NCI-H1417 (cell line): ENCODE measurements at regions not wholly inside any gene's neighbourhood (a gene's known extent, or its start where the extent isn't known, plus 50 kb on each side); places are given as distances from the start of the nearest gene placed in this dataset.

Experiments
- DNase-seq, 3 experiments: peaks; one replicate each; lab custom pipeline; 2025; lab: John Stamatoyannopoulos, UW

GRCh38 chr1:5340560-5341130 lies 651.6 kb downstream of the NPHP4 start:
- DNase-seq, result no peak

DNA sequence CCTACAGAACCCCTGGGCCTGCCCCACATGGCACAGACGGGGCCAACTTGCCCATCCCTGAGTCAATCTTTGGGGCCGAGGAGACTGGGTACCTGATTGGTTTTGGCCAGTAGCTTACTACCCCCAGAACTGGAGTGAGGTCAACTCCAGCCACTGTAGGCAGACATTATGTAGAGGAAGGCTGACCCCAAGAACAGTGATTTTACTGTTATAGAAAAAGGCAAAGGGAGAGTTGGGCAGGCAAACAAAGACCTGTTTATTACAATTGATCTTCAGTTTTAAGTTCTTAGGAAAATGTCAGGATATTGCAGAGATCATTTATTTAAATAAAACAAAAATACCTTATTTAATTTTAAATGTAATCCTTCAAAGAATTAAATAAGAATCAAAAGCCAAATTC lies 653.8 kb downstream of the NPHP4 start:
- DNase-seq, result no peak

DNA sequence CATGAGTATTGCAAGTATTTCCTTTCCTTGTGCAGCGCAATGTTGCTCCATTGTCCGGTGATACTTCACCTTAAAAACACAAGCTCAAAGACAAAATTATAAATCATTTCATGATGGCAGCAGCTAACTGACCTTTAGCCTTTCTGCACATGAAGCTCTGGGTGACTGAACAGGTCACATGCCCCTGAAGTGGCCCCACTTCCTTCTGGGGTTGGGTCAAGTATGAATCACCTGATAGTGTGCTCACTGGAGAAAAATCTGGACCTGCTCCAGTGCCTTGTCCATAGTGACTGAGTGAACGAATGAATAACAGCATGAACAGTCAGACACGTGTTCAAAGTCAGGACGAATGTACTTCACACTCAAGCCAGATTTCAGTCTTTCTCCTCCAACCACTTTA lies 658.9 kb downstream of the NPHP4 start:
- no peak for DNase-seq

DNA sequence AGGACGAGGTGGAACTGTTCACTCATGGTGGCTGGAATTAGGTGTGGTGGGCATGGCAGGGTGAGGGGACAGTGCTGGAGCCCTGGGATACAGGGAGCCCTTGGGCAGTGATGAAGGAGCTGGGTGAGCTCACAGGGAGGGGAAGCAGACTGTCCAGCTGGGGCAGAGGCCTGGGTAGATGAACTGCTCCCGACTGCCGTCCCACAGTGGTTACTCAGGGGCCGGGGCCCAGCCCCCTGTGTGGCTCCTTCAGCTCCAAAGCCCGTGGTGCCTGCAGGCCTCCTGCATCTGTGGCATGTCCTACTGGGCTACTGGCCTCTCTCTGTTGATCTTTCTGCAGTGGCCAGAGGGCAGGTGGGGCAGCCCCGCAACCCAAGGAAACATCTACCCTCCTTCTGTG lies 661.1 kb downstream of the NPHP4 start:
- DNase-seq, result no peak

DNA sequence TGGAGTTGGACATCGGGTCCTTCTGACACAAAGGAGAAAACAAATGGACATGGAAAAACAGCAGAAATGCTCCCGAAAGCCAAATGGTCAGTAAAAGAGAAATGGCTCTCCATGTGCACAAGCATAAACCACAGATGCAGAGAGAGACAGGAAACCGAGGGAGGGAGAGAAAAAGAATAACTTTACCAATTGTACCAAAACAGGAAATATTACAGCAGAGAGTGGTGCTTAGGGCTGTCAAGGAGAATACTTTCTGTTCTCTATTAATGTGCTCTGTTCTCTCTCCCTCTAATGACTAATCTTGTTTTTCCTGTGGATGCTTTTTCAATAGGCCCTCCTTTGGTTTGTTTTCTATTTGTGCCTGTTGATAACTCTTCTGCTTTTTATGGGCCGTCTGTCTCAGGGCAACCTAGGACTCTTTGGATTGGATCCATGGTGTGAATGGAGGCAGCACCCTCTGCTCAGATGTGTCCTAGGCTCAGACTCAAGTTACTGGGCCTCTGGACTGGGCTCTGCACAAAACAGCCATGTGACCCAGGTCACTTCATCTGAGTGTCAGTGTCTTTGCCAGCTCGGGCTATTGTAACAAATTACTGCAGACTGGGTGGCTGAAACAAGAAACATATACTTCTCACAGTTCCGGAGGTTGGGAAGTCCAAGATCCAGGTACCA lies 663.0 kb downstream of the NPHP4 start:
- DNase-seq, result no peak

- DNase-seq, result no peak
Observed at GRCh38 chr1:5324883-5325282, 667.3 kb downstream of the NPHP4 start.

DNA sequence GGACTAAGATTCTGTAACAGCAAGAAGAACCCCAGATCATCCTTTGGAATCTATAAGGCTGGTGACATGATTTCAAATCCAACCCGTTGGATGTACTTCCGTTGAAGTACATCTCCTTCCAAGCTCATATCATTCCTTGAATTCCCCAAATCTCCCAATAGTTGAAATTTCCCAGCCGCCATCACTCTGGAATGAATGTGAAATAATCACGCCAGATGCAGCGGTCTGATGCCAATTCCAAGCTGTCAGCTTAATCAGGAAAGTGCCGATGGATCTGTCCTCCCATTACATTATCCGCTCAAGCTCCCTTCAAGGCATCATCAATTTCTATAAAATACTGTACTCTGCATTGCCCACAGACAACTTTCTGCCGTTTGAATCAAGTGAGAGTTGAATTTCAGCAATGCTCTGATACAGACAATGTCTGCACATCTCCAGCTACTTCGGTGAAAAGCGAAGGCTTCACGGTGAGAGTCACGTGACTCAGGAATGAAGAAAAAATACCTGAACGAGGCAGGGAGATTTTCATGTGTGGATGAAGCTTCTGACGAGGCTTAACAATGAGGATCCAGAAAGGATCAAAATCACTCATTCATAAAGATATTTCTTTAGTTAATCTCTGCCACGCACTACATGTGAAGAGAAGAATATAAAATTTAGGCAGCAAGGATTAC lies 663.9 kb downstream of the AJAP1 start:
- DNase-seq, result no peak

GRCh38 chr1:5317391-5317790 lies 663.0 kb downstream of the AJAP1 start:
- no peak for DNase-seq

DNA sequence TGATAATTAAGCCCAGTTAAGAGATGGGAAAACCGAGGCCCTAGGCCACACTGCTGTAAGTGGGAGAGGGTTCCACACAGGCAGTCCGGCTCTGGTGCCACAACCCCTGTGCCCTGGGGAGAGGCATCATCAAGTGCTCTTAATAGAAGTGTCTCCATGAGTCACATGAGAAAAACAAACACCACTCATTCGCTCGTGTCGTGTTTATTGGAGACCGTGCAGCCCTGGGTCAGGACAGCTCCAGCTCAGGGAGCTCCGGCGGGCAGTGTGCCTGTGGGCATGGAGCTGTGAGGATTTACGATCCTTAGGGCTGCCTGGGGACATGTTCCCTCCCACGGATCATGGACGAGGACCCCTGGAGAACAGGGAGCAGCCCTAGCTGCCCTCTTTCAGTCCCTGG lies 658.5 kb downstream of the AJAP1 start:
- peak in 2 of 3 experiments; percentile 57 to 85 for DNase-seq

DNA sequence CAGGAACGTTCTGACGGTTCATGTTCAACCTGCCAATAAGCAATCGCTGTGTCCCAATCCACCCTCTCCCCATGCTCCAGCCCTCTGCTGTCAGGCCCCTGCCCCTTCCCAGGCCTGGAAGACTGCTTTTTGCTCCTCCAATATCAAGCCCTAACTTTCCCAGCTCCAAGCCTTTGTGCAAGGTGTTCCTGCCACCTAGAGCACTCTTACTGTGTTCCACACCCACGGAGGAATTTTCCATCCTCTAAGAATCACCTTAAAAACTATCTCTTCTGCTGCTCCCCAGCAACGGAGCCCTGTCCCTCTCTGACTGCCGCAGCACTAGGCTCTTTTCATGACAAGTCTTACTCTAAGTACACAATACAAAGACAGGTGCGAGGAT lies 657.9 kb downstream of the AJAP1 start:
- peak in 1 of 3 experiments; percentile 65 for DNase-seq

- DNase-seq, result peak; percentile 69 to 96 (median 75)
Observed at GRCh38 chr1:5311634-5312292, 657.4 kb downstream of the AJAP1 start.

DNA sequence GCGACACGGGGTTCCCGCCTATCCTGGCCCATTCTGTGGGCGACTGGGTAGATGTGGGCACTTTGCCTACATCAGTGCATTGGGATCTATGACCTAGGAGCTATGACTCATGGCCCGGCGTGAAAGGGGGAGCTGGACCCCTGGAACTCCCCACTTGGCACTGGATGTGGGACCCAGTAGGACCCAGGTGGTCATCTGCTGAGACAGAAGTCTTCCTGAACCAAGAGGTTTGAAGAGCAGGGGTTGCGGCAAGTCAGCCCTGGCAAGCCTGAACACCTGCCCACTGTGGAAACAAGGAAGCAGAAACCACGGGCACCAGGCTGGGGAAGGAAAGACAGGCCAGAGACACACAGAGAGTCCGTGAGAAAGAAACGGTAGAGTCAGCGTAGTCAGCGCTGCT lies 656.7 kb downstream of the AJAP1 start:
- DNase-seq, result no peak

DNA sequence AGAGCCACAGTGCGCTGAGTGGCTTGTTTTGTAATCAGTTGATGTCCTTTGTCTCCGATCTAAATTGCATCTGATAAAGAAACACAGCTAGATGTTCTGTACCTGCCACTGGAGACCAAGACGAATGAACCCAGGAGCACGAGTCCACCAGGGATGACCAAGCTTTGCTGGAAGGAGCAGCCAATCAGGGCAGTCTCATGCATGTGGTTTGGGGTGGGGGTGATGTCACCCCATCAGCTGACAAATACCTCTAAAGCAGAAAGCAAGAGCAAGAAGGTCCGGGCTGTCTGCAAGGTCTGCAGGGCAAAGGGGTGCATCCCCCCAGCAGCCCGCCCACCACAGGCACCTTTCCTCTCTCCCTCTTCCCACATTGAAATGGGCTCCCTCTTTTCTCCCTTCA lies 653.8 kb downstream of the AJAP1 start:
- no peak for DNase-seq

GRCh38 chr1:5304702-5305101 lies 650.3 kb downstream of the AJAP1 start:
- DNase-seq, result no peak

DNA sequence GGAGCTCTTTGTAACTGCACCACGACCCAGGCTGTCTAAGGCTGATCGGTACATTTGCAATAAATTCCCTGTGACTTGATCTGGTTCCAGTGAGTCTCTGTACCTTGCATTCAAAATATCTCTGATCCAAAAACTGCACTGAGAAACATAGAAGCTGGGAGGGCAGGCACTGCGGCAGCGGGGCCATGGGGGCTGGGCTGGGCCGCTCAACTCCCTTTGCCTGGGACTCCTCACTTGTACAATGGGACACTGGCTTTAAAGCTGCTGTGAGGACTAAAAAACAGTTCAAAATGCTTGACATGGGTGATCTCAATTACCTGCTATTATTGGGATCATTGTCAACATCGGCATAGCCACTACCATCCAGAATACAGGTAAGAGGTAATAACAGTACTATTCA lies 644.0 kb downstream of the AJAP1 start:
- no peak for DNase-seq

- DNase-seq, result no peak
Observed at GRCh38 chr1:5297886-5298239, 643.5 kb downstream of the AJAP1 start.

DNA sequence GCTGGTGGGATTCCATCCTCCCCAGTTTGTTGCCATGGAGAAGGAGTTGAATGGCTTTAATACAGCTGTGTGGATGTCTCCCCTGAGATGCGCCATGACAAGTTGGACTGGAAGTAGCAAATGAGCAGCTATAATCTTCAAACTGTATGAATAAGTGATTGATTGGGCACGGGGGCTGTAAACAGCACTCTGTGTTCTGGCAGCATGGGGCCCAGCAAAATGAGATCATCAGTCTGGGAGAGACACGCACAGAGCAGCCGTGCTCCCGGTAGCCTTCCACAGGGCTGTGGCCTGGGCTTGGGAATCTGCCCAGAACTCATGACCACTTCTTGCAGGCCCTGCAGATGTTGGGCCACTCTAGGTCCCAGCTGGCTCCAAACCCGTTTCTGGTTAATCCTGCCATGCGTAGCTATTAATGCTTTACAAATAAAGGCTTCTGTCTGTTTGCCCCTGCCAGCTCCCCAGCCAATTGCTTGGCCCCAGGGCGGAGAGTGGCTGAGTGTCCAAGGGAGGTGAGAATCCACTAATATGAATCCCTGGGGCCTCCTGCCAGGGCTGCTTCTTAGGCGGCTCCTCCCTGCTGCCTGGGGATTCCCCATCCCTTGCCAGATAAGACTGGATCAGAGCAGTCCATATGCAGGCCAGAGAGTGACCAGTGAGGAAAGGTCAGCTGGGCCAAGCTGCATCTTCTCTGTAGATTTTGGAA lies 642.9 kb downstream of the AJAP1 start:
- peak in 1 of 3 experiments; percentile 29 for DNase-seq

GRCh38 chr1:5296557-5297179 lies 642.3 kb downstream of the AJAP1 start:
- no peak for DNase-seq

GRCh38 chr1:5296095-5296494 lies 641.7 kb downstream of the AJAP1 start:
- no peak for DNase-seq

GRCh38 chr1:5291889-5292288 lies 637.5 kb downstream of the AJAP1 start:
- peak in 1 of 3 experiments; percentile 40 for DNase-seq

DNA sequence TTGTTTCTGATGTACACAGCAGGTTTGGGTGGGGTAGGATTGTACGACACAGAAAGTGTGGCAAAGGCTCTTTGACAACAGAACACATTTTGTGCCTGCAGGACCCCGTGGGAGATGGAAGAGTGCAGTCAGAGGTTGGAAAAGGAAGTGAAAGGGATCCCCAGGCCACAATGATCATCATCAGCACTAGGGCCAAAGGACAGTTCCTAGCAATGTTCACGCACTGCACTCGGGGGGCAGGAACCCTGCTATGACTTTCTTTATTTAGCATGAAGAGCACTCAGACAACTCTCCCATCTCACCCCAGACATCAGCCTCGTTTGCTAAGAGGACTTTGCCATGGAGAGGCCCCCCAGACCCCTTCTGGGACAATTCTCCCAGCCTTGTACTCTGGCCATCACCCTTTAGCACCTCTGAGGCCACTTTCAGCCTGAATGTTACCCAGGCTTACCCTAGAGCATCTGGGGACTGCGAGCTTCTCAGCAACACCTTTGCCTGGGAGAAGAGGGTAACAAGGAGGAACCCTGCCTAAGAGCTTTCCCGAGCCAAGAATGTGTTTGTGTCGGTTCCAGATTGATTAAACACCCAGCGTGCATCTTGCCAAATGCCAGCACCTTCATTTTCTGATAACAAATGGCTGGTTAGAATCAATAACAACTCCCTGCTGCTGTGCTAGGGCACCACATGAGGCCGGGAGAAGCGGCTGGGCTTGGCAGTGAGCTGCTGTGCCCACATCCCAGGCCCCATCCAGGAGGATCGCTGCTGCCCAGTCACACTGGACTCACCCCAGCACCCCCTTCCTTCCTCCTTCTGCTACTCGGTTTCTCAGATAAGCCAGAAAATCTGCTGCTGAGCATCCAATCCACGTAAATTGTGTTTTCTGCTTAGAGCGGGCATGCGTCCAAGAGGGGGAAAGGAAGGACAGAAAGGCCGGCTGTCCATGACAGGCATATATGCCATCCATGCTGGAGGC lies 633.1 kb downstream of the AJAP1 start:
- no peak for DNase-seq
